Limb (tissue), 2 donors: ENCODE measurements at regions not wholly inside any gene's neighbourhood (a gene's known extent, or its start where the extent isn't known, plus 50 kb on each side); places are given as distances from the start of the nearest gene placed in this dataset.
A peak's percentile ranks its signal among the peaks of the same experiment; 100 is the strongest.

Source experiments
- DNase-seq, 2 donors: peaks; one replicate each; pipeline ENCODE4 v3.0.0-alpha.2; 2016; ENCODE audit errors: extremely low spot score in 2 of 2

GRCh38 chr11:131231317-131231940 lies 139.0 kb upstream of the NTM start:
- no peak for DNase-seq

GRCh38 chr11:131232261-131232660 lies 138.2 kb upstream of the NTM start:
- no peak for DNase-seq

GRCh38 chr11:131234221-131234620 lies 136.2 kb upstream of the NTM start:
- DNase-seq = no peak

- DNase-seq = no peak
These were observed 134.8 kb upstream of the NTM start for GRCh38 chr11:131235328-131236298.

- DNase-seq = no peak
These were observed 130.0 kb upstream of the NTM start for GRCh38 chr11:131240421-131240820.

GRCh38 chr11:131242476-131243000 lies 127.9 kb upstream of the NTM start:
- no peak for DNase-seq

- no peak for DNase-seq
These were observed 124.3 kb upstream of the NTM start for GRCh38 chr11:131246156-131246555.

GRCh38 chr11:131246663-131247062 lies 123.8 kb upstream of the NTM start:
- peak in 1 of 2 donors; percentile 51 for DNase-seq

- DNase-seq = no peak
These were observed 121.8 kb upstream of the NTM start for GRCh38 chr11:131248588-131248987.

GRCh38 chr11:131253142-131253655 lies 117.2 kb upstream of the NTM start:
- DNase-seq = no peak

GRCh38 chr11:131253656-131254151 lies 116.7 kb upstream of the NTM start:
- no peak for DNase-seq

GRCh38 chr11:131254254-131254653 lies 116.2 kb upstream of the NTM start:
- DNase-seq = no peak

GRCh38 chr11:131274233-131274632 lies 96.2 kb upstream of the NTM start:
- no peak for DNase-seq

GRCh38 chr11:131275580-131275979 lies 94.8 kb upstream of the NTM start:
- DNase-seq = no peak

- no peak for DNase-seq
These were observed 91.9 kb upstream of the NTM start for GRCh38 chr11:131278472-131278871.

- DNase-seq = no peak
These were observed 90.6 kb upstream of the NTM start for GRCh38 chr11:131279654-131280384.

GRCh38 chr11:131281316-131281715 lies 89.1 kb upstream of the NTM start:
- no peak for DNase-seq

GRCh38 chr11:131284041-131284440 lies 86.4 kb upstream of the NTM start:
- DNase-seq = no peak

GRCh38 chr11:131288521-131289091 lies 81.8 kb upstream of the NTM start:
- no peak for DNase-seq

GRCh38 chr11:131290185-131290584 lies 80.2 kb upstream of the NTM start:
- no peak for DNase-seq

- DNase-seq = no peak
These were observed 74.4 kb upstream of the NTM start for GRCh38 chr11:131295986-131296385.
